A673 (cell line): ENCODE measurements at regions not wholly inside any gene's neighbourhood (a gene's known extent, or its start where the extent isn't known, plus 50 kb on each side); places are given as distances from the start of the nearest gene placed in this dataset.

Experiments used
- BruUV-seq: library from RNA; stranded (reverse); fragments of 400-500 nt; replicated peaks from 2 replicates; lab custom pipeline; 2021; lab: Mats Ljungman, UMichigan
- CTCF ChIA-PET: fragments of 300-600 bp; sonication (Branson Sonifier 250); formaldehyde crosslinking; loops from one replicate; lab custom pipeline; 2022; ENCODE audit warnings: antibody characterized with exemption; lab: Charles Lee
- POLR2A ChIA-PET: fragments of 300-600 bp; sonication (Branson Sonifier 250); formaldehyde crosslinking; loops from one replicate; lab custom pipeline; 2022; ENCODE audit warnings: antibody characterized with exemption; ENCODE audit not compliant: low non-redundant PET; lab: Charles Lee
- DNase-seq: peaks from one replicate; pipeline ENCODE4 v3.0.0-alpha.2; 2015; ENCODE audit warnings: low spot score
- H3K27ac ChIP-seq: fragments of 200-600 bp; sonication (generic); 2 replicates; pipeline ENCODE4 v1.5.1; 2016; ENCODE audit warnings: mixed run types, low read depth, mild to moderate bottlenecking, mixed read lengths, antibody characterized with exemption, low read length; ENCODE audit not compliant: poor library complexity, severe bottlenecking
- H3K27me3 ChIP-seq: fragments of 200-600 bp; sonication (generic); replicated peaks from 2 replicates; pipeline ENCODE4 v1.6.1; 2017; ENCODE audit warnings: mixed run types, low read depth, mild to moderate bottlenecking, mixed read lengths, antibody characterized with exemption, low read length; ENCODE audit not compliant: insufficient read depth, poor library complexity
- H3K36me3 ChIP-seq: fragments of 200-600 bp; sonication (generic); 2 replicates; pipeline ENCODE4 v1.6.1; 2016; ENCODE audit warnings: mixed run types, mild to moderate bottlenecking, mixed read lengths, antibody characterized with exemption, low read length; ENCODE audit not compliant: insufficient read depth, poor library complexity, severe bottlenecking
- H3K4me1 ChIP-seq: fragments of 200-600 bp; sonication (generic); 2 replicates; pipeline ENCODE4 v1.6.1; 2017; ENCODE audit warnings: mixed run types, mild to moderate bottlenecking, mixed read lengths, antibody characterized with exemption, low read length; ENCODE audit not compliant: insufficient read depth, poor library complexity, severe bottlenecking
- H3K4me3 ChIP-seq: fragments of 200-600 bp; sonication (generic); 2 replicates; pipeline ENCODE4 v1.5.1; 2016; ENCODE audit warnings: low read depth, mixed run types, mild to moderate bottlenecking, mixed read lengths, low read length; ENCODE audit not compliant: poor library complexity, severe bottlenecking
- H3K9me3 ChIP-seq: fragments of 200-600 bp; sonication (generic); 2 replicates; pipeline ENCODE4 v1.6.1; 2016; ENCODE audit warnings: mixed run types, low read depth, mild to moderate bottlenecking, mixed read lengths, antibody characterized with exemption, low read length; ENCODE audit not compliant: poor library complexity, severe bottlenecking
- CTCF ChIP-seq: fragments of 300-800, 200-600 bp; sonication (generic); conservative IDR thresholded peaks from 2 replicates; pipeline ENCODE4 v1.5.1; 2017; ENCODE audit warnings: low read depth, mild to moderate bottlenecking, antibody characterized with exemption, low read length, moderate library complexity, mixed read lengths
- EZH2 ChIP-seq: fragments of 200-600 bp; sonication (generic); IDR thresholded peaks from 2 replicates; pipeline ENCODE4 v1.6.1; 2017; ENCODE audit warnings: borderline replicate concordance, low read depth, mild to moderate bottlenecking, mixed read lengths, antibody characterized with exemption, low read length; ENCODE audit not compliant: poor library complexity, severe bottlenecking
- intact Hi-C: fragments of 100-400 bp; cut with micrococcal nuclease; formaldehyde crosslinking; loops from one replicate; pipeline ENCODE4 v1.10.0; 2022; ENCODE audit not compliant: unreplicated experiment

- no TSS peak for BruUV-seq
- TF ChIP-seq CTCF (no peak), EZH2 (no peak)
- H3K4me3 ChIP-seq: no peak overlapping the region
- no peaks in the 10 kb centered on the region for H3K27me3 ChIP-seq
- intact Hi-C loops: no loop called here
- H3K36me3 ChIP-seq: no peaks in the 10 kb centered on the region
- ChIA-PET CTCF (no interaction called here), POLR2A (no interaction called here)
- no peak overlapping the region for H3K27ac ChIP-seq
- H3K9me3 ChIP-seq: no peaks in the 10 kb centered on the region
- DNase-seq: no peak
- peaks cover 5% of the 10 kb centered on the region for H3K4me1 ChIP-seq
Measured at GRCh38 chr13:73215823-73216222, 157.0 kb downstream of the KLF5 start.

GRCh38 chr13:73212482-73212881 is 153.7 kb downstream of the KLF5 start:
- no peak overlapping the region for H3K27ac ChIP-seq
- ChIA-PET POLR2A (no interaction called here), CTCF (no interaction called here)
- H3K4me1 ChIP-seq: peaks cover 5% of the 10 kb centered on the region
- no peaks in the 10 kb centered on the region for H3K36me3 ChIP-seq
- no peaks in the 10 kb centered on the region for H3K27me3 ChIP-seq
- intact Hi-C loops: no loop called here
- H3K4me3 ChIP-seq: no peak overlapping the region
- BruUV-seq: no TSS peak
- TF ChIP-seq CTCF: no peak
- no peak for TF ChIP-seq EZH2
- H3K9me3 ChIP-seq: no peaks in the 10 kb centered on the region
- DNase-seq: no peak

- intact Hi-C loops: no loop called here
- CTCF ChIA-PET: no interaction called here
- no peaks in the 10 kb centered on the region for H3K9me3 ChIP-seq
- TF ChIP-seq EZH2 (no peak), CTCF (no peak)
- POLR2A ChIA-PET: no interaction called here
- no peak overlapping the region for H3K4me3 ChIP-seq
- H3K27ac ChIP-seq: no peak overlapping the region
- no TSS peak for BruUV-seq
- no peaks in the 10 kb centered on the region for H3K36me3 ChIP-seq
- H3K27me3 ChIP-seq: no peaks in the 10 kb centered on the region
- peaks cover 5% of the 10 kb centered on the region for H3K4me1 ChIP-seq
- no peak for DNase-seq
Measured at GRCh38 chr13:73210218-73210883, 151.5 kb downstream of the KLF5 start.
